ENCODE measurements at regions not wholly inside any gene's neighbourhood (a gene's known extent, or its start where the extent isn't known, plus 50 kb on each side); places are given as distances from the start of the nearest gene placed in this dataset.

- TF ChIP-seq CTCF (IDR thresholded peaks at IDR 0.05) (no peak), REST (IDR thresholded peaks at IDR 0.05) (no peak), E2F6 (IDR thresholded peaks at IDR 0.05; ENCODE audit: borderline replicate concordance, low read depth) (no peak), GATA3 (IDR thresholded peaks at IDR 0.05; ENCODE audit: borderline replicate concordance) (no peak), CBX2 (IDR thresholded peaks at IDR 0.05; ENCODE audit: borderline replicate concordance, low read depth) (no peak), BHLHE40 (IDR thresholded peaks at IDR 0.05; ENCODE audit: low read depth, low read length) (no peak), USF2 (IDR thresholded peaks at IDR 0.05) (no peak), POLR2A (IDR thresholded peaks at IDR 0.05; ENCODE audit: low read length) (no peak)
Measured at GRCh38 chr1:68705466-68705865, 208.6 kb upstream of the DEPDC1 start.

All from A549 (cell line).